SK-N-SH (cell line): ENCODE measurements at regions not wholly inside any gene's neighbourhood (a gene's known extent, or its start where the extent isn't known, plus 50 kb on each side); places are given as distances from the start of the nearest gene placed in this dataset.

Experiments used
- CTCF ChIP-seq: fragments of 200-600 bp; sonication (generic); IDR thresholded peaks from 2 replicates; pipeline ENCODE4 v1.6.1; 2017; ENCODE audit warnings: antibody characterized with exemption, mild to moderate bottlenecking, moderate library complexity
- EZH2phosphoT487 ChIP-seq: fragments of 200-600 bp; sonication (generic); IDR thresholded peaks from 2 replicates; pipeline ENCODE4 v1.6.1; 2017; ENCODE audit warnings: low read depth, mixed run types, mild to moderate bottlenecking, antibody characterized with exemption, moderate library complexity, borderline replicate concordance
- FOXJ3 ChIP-seq: sonication (generic); formaldehyde crosslinking; IDR thresholded peaks from 2 replicates; pipeline ENCODE4 v1.5.1; 2020; ENCODE audit warnings: mild to moderate bottlenecking, missing genetic modification reagents
- GABPA ChIP-seq: IDR thresholded peaks from 2 replicates; pipeline ENCODE4 v1.4.0; 2012; ENCODE audit warnings: low read depth, mild to moderate bottlenecking
- MAX ChIP-seq: IDR thresholded peaks from 2 replicates; pipeline ENCODE4 v1.4.0; 2012; ENCODE audit warnings: low read depth
- MXI1 ChIP-seq: IDR thresholded peaks from 2 replicates; pipeline ENCODE4 v1.6.1; 2012; ENCODE audit warnings: mild to moderate bottlenecking, low read depth, low read length, improper control_type of control experiment
- POLR2AphosphoS5 ChIP-seq: IDR thresholded peaks from 2 replicates; pipeline ENCODE4 v1.6.1; 2012; ENCODE audit warnings: low read depth, low read length
- SMC3 ChIP-seq: IDR thresholded peaks from 2 replicates; pipeline ENCODE4 v1.6.1; 2012; ENCODE audit warnings: low read depth, low read length, improper control_type of control experiment
- YY1 ChIP-seq: IDR thresholded peaks from 2 replicates; pipeline ENCODE4 v1.4.0; 2012; ENCODE audit warnings: low read depth, mild to moderate bottlenecking
- ZBTB33 ChIP-seq: IDR thresholded peaks from 2 replicates; pipeline ENCODE4 v1.4.0; 2012; ENCODE audit warnings: low read depth, borderline replicate concordance

- TF ChIP-seq CTCF, result no peak
- TF ChIP-seq MAX, result no peak
- TF ChIP-seq YY1, result no peak
- no peak for TF ChIP-seq SMC3
- no peak for TF ChIP-seq POLR2AphosphoS5
- no peak for TF ChIP-seq MXI1
- no peak for TF ChIP-seq FOXJ3 (CRISPR knock-in tag)
- no peak for TF ChIP-seq EZH2phosphoT487
- TF ChIP-seq ZBTB33, result no peak
- no peak for TF ChIP-seq GABPA
Measured at GRCh38 chrX:8297766-8298165, 126.7 kb upstream of the VCX2 start.
